NCI-H774 (cell line): ENCODE measurements at regions not wholly inside any gene's neighbourhood (a gene's known extent, or its start where the extent isn't known, plus 50 kb on each side); places are given as distances from the start of the nearest gene placed in this dataset.

Experiments
- DNase-seq: peaks from one replicate; lab custom pipeline; 2025; lab: John Stamatoyannopoulos, UW

DNA sequence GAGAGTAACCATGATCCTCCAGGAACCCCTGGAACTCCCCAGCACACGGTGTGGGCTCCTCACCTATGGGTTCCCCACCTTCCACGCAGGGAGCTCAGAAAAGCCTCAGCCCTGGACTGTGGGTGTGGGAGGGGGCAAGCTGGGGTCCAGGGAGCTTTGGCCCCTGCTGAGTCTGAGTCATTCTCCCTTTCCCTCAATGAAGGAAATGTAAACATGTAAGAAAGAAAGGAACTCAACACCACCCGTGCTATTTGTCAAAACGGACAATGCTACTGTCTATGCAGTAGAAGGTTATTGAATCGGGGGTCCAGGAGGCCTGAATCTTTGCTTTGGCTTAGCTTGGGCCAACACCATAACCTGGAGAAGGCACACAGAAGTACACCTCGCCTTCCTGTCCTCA lies 222.8 kb downstream of the PMP22 start:
- DNase-seq, result no peak

DNA sequence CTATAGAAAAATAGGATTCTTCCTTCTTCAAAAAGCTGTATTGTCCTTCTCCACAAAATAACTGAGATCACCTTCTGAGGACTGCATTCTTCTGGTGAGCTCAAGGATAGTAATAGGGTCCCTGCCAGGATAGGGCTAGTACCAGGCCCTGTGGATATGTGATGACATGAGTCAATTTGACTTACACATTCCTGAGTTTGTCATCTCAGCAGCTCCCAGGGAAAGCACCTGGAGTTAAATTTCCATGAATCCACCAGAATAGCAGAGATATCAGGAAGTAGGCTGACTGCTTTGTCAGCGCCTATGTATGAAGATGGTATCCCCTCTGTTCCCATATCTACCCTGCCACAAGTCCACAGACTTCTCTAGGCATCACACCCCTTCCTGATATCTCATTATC lies 225.8 kb downstream of the PMP22 start:
- DNase-seq, result no peak

DNA sequence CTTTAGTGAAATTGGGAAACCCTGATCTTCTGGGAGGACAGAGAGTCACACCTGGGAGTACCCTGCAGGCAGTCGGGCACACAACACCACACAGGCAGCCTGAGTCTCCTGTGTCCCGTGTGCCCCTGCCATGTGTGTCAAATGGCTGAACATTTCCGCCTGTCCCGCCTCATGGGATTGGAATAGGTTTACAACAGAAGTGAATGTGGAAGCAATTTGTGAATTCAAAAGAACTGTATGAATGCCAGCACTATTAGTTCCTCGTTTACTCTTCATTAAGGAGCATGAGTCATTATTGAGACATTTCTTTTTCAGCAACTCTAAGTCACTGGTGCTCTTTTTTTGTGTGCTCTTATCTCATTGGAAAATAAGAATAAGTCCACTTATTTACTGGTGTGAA lies 226.5 kb downstream of the PMP22 start:
- no peak for DNase-seq

- no peak for DNase-seq
Measured at GRCh38 chr17:15036238-15036637, 228.9 kb downstream of the PMP22 start.

DNA sequence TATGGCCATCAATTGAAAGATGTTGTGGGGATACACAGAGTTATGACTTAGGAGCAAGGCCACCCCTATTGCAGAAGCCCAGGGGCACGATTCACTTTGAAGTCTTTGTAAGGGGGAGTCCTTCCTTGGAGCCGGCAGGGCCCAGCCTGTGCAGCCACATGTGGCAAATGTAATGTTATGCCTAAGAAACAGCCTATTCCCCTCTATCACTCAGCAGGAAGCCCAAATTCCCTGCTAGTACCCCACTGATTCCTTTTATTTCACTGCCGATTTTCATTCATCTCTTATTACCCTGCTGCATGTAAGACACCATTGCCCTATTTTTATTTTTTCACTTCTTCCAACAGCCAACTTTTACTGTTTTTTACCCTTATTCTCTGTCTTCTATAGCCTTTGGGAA lies 233.2 kb downstream of the PMP22 start:
- no peak for DNase-seq

DNA sequence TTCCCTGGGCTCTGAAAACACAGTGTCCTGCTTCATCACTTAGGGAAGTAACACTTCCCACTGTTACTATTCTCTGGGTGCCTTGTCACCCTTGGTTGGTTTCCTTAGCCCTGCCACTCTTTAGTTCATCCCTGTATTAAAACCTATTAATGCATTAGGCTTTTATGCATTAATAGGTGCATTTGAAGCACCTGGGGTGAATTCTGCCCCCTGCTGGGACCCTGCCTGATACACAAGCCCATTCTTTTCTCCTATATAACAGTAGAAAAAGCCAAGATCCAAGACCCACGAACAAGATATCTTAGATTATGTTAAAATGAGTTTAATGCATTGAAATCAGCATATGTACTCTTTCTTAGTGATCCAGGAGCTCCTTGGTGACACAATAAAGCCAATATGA lies 235.7 kb downstream of the PMP22 start:
- DNase-seq, result no peak

DNA sequence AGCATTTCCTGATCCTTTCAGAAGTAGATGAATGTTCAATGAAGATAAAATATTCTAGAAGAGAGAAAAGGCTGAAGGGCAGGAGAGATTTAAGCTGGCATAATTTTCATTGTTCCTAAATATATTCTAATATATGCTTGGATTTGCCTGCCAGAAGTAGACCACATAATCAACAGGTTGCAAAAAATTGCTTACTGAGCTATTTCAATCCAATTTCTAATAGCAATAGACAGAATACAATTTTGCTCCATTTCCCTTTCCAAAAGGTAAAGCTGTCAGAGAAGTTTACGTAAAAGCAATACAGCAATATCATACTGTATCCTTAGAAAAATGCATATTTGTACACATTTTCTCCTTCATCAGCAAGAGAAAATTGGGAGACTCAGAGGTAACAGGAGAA lies 237.3 kb downstream of the PMP22 start:
- no peak for DNase-seq

DNA sequence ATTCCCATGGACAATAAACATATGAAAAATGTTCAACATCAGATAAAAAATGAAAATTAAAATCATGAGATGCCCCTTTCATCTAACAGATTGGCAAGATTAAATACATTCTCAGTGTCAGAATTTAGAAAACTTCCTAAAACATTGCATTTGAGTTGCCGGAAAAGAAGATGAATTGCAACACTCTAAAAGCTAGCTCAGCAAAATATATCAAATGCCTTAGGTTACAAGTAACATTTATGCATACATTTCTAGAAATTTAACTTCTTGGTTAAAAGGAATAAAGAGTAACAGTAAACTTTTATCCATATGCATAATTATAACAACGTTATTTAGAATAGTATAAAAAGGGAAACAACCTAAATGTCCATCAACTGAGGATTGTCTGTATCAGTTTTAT lies 239.0 kb downstream of the PMP22 start:
- DNase-seq, result no peak

DNA sequence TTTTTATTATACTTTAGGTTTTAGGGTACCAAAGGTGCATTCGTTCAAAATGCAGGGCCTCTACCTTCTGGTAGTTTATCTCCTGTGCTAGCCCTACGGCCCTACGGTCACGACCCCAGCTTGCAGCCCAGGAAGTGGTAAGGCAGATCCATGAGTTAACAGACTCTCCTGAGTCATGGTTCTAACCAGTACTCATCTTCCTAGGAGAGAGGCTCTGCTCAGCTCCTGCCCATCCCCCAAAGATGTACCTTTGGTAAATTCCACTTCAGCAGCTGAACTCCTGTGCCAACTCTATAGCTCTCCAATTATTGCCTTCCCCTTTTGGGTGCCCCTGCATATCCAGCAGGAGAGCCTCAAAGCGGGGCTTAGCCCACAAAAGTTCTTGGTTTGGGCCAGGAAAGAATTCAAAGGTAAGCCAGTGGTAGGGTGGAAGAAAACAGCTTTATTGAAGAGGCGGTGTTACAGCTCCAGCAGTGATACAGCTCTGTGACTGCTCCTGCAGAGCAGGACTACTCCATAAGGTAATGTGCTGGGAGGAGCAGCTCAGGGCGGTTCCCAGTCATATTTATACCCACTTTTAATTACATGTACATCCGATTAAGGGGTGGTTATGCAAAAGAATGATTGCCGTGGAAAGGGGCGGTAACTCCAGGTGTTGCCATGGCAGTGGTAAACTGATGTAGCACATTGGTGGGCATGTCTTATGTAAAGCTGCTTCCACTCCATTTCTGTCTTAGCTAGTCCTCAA lies 241.4 kb downstream of the PMP22 start:
- DNase-seq, result no peak

DNA sequence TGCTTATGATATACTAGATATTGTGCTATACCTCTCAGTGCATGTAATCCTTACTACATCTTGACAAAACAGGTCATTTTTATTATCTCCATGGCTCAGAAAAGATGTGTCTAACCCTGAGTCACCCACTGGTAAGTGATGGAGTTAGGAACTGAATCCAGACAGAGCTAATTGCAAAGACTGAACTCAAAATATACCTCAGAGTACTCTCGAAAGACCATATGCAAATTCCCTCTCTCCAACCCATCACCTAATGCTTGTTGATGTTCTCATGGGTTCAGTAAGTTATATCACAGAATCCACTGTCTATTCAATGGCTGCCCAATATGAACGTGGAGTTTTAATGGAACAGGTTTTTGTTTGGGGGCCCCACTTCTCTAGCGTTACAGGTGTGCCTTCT lies 246.0 kb downstream of the PMP22 start:
- DNase-seq, result no peak

DNA sequence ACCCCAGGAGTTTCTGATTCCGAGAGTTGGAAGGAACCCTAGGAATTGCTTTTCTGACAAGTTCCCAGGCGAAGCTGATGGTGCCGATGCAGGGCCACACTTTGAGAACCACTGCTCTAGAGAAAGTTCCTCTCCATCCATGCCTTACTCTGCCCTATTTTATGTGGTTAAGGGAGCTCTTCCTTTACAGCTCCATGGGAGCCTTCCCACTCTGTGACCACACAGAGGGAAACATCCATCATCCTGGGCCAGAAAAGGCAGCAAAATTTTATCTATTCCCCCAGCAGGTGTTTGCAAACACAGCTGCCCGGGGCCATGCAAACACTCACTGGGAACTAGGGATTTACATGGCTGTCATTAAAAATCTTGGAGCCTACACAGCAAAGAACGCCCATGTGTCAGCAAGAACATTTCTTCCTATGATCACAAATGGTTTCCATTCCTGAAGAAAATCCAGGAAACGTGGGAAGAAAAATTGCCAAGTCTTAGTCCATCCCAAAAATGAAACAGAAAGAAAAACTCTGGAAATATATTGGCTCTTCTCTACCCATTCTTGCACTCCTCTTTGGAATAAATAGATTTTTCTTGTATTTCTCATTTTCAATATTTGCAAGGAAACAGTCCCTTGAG lies 252.7 kb downstream of the PMP22 start:
- DNase-seq, result peak; percentile 8

GRCh38 chr17:15009087-15009486 lies 256.0 kb downstream of the PMP22 start:
- no peak for DNase-seq

- no peak for DNase-seq
Measured at GRCh38 chr17:15007147-15007553, 258.0 kb downstream of the PMP22 start.

GRCh38 chr17:15006421-15007128 lies 258.6 kb downstream of the PMP22 start:
- DNase-seq, result no peak

DNA sequence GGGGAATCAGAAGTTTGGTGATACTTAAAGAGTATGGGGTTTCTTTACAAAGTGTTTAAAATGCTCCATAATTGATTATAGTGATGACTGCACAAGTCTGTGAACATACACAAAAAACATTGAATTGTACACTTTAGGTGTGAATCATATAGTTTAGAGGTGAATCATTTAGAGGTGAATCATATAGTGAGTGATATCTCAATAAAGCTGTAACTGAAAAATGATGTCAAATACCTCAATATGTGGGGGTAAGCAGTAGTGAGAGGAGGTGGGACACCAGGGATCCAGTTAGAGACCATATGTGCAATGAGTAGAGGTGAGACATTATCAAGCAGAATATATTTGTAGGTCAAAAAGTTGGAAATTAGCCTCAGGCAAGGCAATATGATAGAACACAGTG lies 264.5 kb downstream of the PMP22 start:
- DNase-seq, result no peak

DNA sequence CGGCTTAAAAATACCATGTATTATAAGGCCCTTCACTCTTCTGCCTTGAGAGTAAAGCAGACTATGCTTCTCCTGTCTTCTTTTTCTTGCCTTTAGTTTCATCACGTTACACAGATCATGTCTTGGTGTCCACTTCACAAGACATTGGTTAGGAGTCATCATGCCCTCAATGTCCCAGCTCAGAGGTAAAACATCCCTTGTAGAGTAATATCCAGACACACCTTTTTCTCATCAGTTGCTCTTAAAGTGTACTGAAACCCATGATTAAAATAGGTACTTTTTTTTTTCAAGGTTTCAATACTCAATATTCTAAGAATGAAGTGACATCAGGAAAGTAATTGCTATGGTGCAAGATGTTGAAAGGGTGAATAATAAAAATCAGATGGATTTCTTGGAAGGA lies 267.8 kb downstream of the PMP22 start:
- no peak for DNase-seq

- no peak for DNase-seq
Measured at GRCh38 chr17:14986127-14986526, 279.0 kb downstream of the PMP22 start.

GRCh38 chr17:14972844-14973243 lies 292.3 kb downstream of the PMP22 start:
- no peak for DNase-seq

DNA sequence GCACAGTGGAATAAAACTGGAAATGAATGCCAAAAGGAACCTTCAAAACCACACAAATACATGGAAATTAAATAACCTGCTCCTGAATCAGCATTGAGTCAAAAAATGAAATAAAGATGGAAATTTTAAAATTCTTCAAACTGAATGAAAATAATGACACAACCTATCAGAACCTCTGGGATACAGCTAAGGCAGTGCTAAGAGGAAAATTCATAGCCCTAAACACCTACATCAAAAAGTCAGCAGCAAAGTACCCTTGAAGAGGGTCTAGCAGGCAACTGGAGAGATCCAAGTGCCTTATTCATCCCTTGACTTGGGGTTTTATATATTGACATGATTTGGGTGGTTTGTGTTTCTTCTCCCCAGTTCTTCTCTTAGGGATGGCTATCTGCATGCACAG lies 294.1 kb downstream of the PMP22 start:
- no peak for DNase-seq

DNA sequence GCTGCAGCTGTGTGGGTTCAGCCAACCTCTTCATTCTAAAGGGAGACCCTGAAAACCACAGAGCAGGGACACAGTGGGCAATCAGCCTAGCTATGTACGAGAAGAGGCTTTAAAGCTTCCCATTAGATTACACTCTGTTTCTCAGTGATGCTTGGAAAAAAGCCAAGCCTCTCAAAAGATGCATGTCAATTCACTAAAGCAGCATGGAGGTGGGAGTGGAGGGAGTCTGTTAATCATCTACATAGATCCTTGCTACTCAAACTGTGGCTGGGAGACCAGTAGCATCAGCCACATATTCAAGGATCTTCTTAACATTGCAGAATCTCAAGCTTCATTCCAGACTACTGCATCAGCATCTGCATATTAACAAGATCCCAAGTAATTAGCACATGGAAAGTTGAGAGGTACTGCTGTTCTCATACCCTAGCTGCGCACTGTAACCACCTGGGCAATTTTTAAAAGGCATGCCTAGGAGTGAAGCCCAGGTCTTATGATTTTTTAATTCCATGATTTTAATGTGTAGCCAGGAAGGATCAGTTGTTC lies 305.9 kb downstream of the PMP22 start:
- no peak for DNase-seq

GRCh38 chr17:14953405-14953804 lies 311.7 kb downstream of the PMP22 start:
- no peak for DNase-seq

DNA sequence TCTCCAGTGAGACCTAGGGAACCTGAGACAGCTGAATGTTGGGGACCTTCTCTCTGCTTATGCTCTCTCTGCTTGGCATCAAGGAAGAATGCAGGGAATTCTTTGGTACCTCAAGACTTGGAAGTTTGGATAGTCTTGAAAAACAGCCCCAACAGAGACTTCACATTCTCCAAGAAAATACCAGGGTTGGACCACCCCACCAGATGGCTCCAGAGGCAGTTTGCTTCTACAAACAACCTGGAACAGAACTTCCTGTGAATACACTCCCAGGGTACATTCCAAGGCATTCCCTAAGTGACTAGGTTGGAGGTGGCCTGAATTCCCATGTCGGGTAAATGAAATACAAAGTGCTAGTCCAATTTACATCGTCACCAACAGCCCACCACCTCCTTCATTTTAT lies 314.4 kb downstream of the PMP22 start:
- DNase-seq, result no peak

DNA sequence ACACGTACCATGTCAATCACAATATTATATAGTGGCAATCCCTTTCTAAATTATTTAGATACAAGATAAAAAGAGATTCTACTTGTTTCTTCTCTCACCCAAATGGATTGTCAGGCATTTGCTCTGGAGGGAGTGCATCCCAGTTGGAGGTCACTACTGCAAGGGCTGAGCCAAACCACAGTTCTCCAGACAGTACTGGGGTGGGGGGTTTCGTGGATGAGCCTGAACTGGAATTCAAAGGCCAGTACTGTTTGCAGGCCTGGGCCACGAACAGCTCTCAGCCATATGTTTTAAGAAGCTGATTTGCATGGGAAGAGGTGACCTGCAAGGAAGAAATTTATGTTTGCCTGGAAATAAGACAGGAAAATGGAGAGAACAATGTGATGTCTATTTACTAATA lies 314.9 kb downstream of the PMP22 start:
- DNase-seq, result no peak
